Fibroblast of the aortic adventitia (primary cell): ENCODE measurements at regions not wholly inside any gene's neighbourhood (a gene's known extent, or its start where the extent isn't known, plus 50 kb on each side); places are given as distances from the start of the nearest gene placed in this dataset.

Source experiments
- DNase-seq: peaks from one replicate; pipeline ENCODE4 v3.0.0-alpha.2; 2010; ENCODE audit warnings: low read depth
- H3K4me3 ChIP-seq: 2 replicates; pipeline ENCODE4 v1.5.1; 2011; ENCODE audit warnings: low read depth, mild to moderate bottlenecking, control low read depth, low read length, moderate library complexity
- TF ChIP-seq, protein P1 (sequence below): IDR thresholded peaks from 2 replicates; pipeline ENCODE4 v1.5.1; 2011; ENCODE audit warnings: mild to moderate bottlenecking, low read length, control low read depth, inconsistent platforms; ENCODE audit not compliant: insufficient read depth

- TF ChIP-seq, protein P1, sequence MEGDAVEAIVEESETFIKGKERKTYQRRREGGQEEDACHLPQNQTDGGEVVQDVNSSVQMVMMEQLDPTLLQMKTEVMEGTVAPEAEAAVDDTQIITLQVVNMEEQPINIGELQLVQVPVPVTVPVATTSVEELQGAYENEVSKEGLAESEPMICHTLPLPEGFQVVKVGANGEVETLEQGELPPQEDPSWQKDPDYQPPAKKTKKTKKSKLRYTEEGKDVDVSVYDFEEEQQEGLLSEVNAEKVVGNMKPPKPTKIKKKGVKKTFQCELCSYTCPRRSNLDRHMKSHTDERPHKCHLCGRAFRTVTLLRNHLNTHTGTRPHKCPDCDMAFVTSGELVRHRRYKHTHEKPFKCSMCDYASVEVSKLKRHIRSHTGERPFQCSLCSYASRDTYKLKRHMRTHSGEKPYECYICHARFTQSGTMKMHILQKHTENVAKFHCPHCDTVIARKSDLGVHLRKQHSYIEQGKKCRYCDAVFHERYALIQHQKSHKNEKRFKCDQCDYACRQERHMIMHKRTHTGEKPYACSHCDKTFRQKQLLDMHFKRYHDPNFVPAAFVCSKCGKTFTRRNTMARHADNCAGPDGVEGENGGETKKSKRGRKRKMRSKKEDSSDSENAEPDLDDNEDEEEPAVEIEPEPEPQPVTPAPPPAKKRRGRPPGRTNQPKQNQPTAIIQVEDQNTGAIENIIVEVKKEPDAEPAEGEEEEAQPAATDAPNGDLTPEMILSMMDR: no peak
- no peak overlapping the region for H3K4me3 ChIP-seq
- DNase-seq: no peak
These were observed 203.8 kb upstream of the HES1 start for GRCh38 chr3:193932136-193932535.

- TF ChIP-seq, protein P1: no peak
- no peak overlapping the region for H3K4me3 ChIP-seq
These were observed 203.4 kb upstream of the HES1 start for GRCh38 chr3:193932576-193932975.

DNA sequence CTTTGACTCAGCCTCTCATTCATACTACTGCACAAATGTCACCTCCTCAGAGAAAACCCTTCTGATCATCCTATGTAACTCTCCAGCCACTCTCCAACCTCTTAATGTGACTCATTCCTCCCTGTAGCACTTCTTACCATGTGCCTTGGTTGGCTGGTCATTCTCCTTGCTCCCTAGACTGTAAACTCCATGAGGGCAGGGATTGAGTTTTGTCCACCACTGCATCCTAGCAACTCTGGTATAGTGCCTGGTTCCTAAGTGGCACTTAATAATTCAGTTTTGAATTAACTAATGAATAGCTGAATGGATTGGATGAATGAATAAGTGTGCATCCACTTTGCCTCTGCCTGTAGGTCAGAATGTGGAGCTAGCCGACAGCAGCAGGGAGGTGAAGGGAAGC is 202.5 kb upstream of the HES1 start:
- H3K4me3 ChIP-seq: no peak overlapping the region
- TF ChIP-seq, protein P1: no peak
- no peak for DNase-seq

More at GRCh38 chr3:193932576-193932975, 203.4 kb upstream of the HES1 start:
- DNase-seq: no peak

DNA sequence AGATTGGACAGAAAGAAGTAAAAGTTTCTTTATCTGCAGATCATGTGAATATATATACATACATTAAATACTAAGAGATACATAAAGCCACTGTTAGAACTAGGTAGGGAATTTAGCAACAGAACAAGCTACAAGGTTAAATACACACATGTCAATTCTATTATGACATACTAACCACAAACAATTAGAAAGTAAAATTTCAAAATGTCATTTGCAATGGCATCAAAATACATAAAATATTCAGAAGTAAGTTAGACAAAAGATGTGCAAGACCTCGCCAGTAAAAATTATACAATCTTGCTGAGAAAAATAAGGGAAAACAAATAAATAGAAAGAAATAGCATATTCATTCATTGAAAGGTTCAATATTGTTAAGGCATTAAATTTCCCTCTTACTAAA is 200.0 kb upstream of the HES1 start:
- DNase-seq: no peak
- TF ChIP-seq, protein P1: no peak
- no peak overlapping the region for H3K4me3 ChIP-seq

DNA sequence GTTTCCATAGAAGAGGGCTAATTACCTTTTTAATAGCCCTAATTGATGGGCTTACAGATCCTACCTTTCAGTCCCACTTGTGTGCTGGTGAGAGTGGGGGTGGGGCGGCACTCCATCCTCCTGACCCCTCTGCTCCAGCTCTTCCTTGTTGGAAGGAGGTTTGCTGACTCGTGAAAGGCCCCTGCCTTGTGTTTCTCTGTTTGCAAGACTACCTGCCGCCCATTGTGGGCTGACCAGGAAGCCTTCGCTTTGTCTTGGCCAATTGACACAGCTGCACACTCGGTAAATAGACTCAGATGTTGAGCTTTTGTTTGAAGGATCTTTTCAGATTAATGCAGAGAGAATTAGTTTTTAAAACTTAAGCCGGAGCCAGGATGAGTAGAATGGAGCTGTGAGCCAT is 197.3 kb upstream of the HES1 start:
- no peak for DNase-seq
- TF ChIP-seq, protein P1: no peak
- H3K4me3 ChIP-seq: no peak overlapping the region

DNA sequence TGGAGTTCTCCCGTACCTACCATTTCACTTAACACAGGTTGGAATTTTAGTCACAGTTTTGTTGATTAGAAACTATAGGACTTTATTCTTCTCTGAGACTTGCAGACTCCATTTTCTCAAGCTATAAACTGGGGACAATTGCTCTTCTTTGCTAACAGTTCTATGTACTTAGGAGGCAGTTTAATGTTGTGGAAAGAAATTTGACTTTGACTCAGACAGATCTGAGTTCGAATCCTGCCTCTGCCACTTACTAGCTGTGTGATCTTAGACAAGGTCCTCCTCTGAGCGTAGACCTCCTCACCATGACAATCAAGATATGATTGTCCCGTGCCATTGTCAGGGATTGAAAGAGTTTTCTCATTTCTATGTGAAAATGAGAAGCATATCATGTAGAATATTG is 196.4 kb upstream of the HES1 start:
- no peak overlapping the region for H3K4me3 ChIP-seq
- no peak for DNase-seq
- TF ChIP-seq, protein P1: no peak

DNA sequence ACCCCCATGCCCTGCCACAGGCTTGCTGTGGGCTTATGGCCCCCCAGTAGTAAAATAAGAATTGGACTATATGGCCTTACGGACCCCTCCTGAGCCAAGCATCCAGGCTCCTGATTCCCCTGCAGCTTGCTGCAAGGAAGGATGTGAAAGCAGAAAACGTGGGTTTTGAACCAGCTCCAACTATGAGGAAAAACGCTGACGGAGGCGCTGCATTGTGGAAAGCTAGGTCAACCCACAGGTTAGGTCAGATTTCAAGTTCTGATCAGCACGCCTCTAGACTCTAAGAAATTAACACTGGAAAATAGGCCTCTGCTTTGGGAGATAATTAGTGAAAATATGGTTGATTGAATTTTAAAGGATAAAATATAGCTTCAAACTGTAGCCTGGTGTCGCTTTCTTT is 195.4 kb upstream of the HES1 start:
- H3K4me3 ChIP-seq: no peak overlapping the region
- no peak for DNase-seq

More for the DNA sequence above, 195.4 kb upstream of the HES1 start:
- TF ChIP-seq, protein P1: no peak
